ENCODE measurements at regions not wholly inside any gene's neighbourhood (a gene's known extent, or its start where the extent isn't known, plus 50 kb on each side); places are given as distances from the start of the nearest gene placed in this dataset.

DNA sequence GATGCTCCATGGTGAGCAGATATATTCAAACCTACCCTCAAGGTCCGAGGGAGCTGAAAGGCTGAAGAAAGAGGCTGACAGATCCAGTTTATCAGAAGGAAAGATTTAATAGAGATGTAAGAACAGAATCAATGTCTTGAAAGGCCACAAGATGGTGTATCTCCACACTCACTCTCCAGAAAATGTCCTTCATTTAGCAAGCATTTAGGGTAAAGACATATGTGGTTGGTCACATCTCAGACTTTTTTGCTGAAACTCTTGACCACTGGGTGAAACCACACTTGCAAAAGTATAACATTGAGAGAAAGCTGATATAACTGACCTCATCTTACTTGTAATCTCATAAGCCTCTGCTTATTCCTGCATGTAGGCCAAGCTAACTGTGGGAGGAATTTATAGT is 745.8 kb upstream of the GALNTL6 start:
- TF ChIP-seq POLR2A (IDR thresholded peaks at IDR 0.05; ENCODE audit: low read depth, low read length) (no peak), POLR2AphosphoS5 (IDR thresholded peaks at IDR 0.05; ENCODE audit: low read depth, low read length) (no peak)

Data from GM12891 (cell line).